DOHH2 (cell line): ENCODE measurements at regions not wholly inside any gene's neighbourhood (a gene's known extent, or its start where the extent isn't known, plus 50 kb on each side); places are given as distances from the start of the nearest gene placed in this dataset.

Experiments
- EZH2phosphoT487 ChIP-seq: fragments of 200-600 bp; sonication (generic); IDR thresholded peaks from 2 replicates; pipeline ENCODE4 v1.6.1; 2017; ENCODE audit warnings: borderline replicate concordance, mild to moderate bottlenecking, antibody characterized with exemption, low read length, moderate library complexity, mixed read lengths
- TF ChIP-seq, protein P1 (sequence below): fragments of 200-600 bp; sonication (generic); IDR thresholded peaks from one replicate; pipeline ENCODE4 v1.5.1; 2014; ENCODE audit warnings: antibody characterized with exemption, mild to moderate bottlenecking, low read depth, low read length; ENCODE audit not compliant: poor library complexity, severe bottlenecking

DNA sequence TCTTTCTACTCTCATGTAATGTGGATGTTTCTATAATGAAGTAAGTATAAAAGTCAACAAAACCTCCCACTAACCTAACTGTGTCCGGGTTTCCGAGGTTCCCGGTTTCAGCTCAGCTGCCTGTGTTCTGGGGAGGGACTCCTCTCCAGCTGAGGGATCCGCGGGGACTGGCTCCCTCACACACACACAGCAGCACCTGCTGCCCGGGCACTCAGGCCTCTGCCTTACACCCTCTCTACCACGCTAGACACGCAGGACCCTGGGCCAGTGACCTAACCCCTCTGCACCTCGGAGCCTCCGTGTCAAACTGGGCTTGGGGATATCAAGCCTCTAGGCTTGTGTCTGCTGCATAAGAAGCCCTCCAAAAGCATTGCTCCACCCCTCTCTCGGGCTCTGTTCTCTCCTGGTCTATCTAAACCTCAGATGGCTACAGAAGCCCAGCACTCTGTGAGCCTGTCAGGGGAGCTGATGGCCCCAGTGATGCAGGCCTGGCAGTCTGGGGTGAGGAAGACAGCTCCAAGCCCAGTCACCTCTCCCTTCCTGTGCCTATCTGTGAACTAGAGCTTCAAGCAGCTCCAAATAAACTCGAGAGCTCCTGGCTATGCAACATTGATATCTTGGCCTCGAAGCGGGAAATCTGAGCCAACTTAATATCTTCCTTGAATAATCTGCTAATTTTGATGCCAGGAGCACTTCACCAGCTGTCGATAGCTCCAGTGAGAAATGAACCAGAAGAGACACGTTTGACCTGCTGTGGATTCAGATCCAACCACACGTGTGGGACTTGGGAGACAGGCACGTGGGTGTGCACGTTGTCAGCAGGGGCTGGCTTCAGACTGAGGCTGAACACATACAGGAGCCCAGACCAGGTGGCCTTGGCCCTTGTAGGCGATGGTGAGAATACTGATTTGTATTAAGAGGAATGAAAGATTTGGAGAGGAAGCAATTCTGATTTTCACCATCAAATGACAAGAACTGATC is 232.7 kb upstream of the B3GAT1 start:
- TF ChIP-seq, protein P1, sequence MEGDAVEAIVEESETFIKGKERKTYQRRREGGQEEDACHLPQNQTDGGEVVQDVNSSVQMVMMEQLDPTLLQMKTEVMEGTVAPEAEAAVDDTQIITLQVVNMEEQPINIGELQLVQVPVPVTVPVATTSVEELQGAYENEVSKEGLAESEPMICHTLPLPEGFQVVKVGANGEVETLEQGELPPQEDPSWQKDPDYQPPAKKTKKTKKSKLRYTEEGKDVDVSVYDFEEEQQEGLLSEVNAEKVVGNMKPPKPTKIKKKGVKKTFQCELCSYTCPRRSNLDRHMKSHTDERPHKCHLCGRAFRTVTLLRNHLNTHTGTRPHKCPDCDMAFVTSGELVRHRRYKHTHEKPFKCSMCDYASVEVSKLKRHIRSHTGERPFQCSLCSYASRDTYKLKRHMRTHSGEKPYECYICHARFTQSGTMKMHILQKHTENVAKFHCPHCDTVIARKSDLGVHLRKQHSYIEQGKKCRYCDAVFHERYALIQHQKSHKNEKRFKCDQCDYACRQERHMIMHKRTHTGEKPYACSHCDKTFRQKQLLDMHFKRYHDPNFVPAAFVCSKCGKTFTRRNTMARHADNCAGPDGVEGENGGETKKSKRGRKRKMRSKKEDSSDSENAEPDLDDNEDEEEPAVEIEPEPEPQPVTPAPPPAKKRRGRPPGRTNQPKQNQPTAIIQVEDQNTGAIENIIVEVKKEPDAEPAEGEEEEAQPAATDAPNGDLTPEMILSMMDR: no peak
- TF ChIP-seq EZH2phosphoT487: no peak
